ENCODE measurements at regions not wholly inside any gene's neighbourhood (a gene's known extent, or its start where the extent isn't known, plus 50 kb on each side); places are given as distances from the start of the nearest gene placed in this dataset.

DNA sequence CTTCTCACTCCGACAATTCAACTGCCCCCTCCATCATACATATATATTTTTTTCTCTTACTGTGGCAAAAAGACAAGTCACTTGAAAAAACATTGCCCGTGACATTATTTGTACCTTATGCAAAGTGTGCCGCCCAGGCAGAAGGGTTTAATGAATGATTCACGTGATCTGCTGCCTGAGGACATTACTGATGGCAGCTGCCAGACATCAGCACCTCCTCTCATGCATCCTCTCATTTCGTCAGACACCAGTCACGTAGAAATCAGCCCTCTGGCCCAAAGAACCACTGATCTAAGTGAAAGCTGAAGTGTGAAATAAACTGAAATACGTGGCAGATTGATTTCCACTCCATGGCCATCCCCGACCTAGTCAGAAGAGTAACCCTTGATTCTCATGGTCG, 218.8 kb upstream of the PDE10A start:
- Mint-ChIP-seq H3K36me3 (ENCODE audit: insufficient read depth) (no peaks in the 10 kb centered on the region), H3K9me3 (ENCODE audit: low read depth) (peaks cover 6% of the 10 kb centered on the region), H3K4me1 (ENCODE audit: low read depth) (peaks cover 3% of the 10 kb centered on the region), H3K4me3 (ENCODE audit: low read depth) (no peak overlapping the region), H3K27ac (no peak overlapping the region), H3K27me3 (peaks cover 24% of the 10 kb centered on the region)
- TF ChIP-seq, protein P1, sequence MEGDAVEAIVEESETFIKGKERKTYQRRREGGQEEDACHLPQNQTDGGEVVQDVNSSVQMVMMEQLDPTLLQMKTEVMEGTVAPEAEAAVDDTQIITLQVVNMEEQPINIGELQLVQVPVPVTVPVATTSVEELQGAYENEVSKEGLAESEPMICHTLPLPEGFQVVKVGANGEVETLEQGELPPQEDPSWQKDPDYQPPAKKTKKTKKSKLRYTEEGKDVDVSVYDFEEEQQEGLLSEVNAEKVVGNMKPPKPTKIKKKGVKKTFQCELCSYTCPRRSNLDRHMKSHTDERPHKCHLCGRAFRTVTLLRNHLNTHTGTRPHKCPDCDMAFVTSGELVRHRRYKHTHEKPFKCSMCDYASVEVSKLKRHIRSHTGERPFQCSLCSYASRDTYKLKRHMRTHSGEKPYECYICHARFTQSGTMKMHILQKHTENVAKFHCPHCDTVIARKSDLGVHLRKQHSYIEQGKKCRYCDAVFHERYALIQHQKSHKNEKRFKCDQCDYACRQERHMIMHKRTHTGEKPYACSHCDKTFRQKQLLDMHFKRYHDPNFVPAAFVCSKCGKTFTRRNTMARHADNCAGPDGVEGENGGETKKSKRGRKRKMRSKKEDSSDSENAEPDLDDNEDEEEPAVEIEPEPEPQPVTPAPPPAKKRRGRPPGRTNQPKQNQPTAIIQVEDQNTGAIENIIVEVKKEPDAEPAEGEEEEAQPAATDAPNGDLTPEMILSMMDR (IDR thresholded peaks at IDR 0.05; ENCODE audit: unreplicated experiment), result no peak
- DNase-seq (ENCODE audit: low spot score, unreplicated experiment), result no peak

DNA sequence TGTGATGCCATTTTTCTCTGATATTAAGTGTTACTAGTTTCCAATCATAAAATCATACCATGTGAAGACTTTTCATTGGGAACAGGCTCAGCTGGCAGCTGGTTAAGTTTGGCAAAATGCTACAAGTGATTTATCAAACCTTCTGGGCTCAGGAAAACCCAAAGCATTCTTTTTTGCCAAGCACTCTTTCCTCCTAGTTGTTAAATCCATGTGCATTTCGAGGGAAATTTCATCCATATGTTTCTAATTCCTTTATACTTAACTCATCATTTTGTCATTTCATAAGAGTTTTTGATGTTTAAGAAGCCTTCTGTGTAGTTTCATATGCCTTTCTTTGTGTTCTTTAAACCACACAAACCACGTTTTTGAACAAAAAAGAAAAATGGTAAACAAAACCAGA, 217.6 kb upstream of the PDE10A start:
- H3K27me3 Mint-ChIP-seq, result peaks cover 27% of the 10 kb centered on the region
- H3K27ac Mint-ChIP-seq, result no peak overlapping the region
- peaks cover 3% of the 10 kb centered on the region for H3K4me1 Mint-ChIP-seq (ENCODE audit: low read depth)
- no peak overlapping the region for H3K4me3 Mint-ChIP-seq (ENCODE audit: low read depth)
- peaks cover 4% of the 10 kb centered on the region for H3K9me3 Mint-ChIP-seq (ENCODE audit: low read depth)
- no peaks in the 10 kb centered on the region for H3K36me3 Mint-ChIP-seq (ENCODE audit: insufficient read depth)
- TF ChIP-seq, protein P1 (IDR thresholded peaks at IDR 0.05; ENCODE audit: unreplicated experiment), result no peak
- DNase-seq (ENCODE audit: low spot score, unreplicated experiment), result no peak

DNA sequence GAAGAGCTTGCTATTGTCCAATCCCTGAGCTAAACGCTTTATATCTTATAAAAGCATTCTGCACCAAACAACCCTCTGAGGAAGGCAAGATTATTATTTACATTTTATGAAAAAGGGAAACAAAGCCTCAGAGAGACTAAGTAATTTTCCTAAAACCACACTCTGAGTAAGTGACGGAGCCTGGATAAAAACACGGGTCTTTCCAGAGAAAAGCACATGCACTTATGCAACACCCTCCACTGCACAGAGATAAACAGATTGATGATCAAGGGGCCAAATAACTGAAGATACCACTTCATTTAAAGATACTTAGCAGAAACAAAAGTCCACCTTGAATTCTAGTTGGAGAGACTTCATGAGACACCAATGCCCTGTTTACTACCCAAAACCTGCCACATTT, 214.7 kb upstream of the PDE10A start:
- Mint-ChIP-seq H3K27me3 (peaks cover 21% of the 10 kb centered on the region), H3K27ac (no peak overlapping the region), H3K9me3 (ENCODE audit: low read depth) (peaks cover 4% of the 10 kb centered on the region), H3K4me3 (ENCODE audit: low read depth) (no peak overlapping the region), H3K36me3 (ENCODE audit: insufficient read depth) (no peaks in the 10 kb centered on the region), H3K4me1 (ENCODE audit: low read depth) (no peaks in the 10 kb centered on the region)
- DNase-seq (ENCODE audit: low spot score, unreplicated experiment), result no peak
- TF ChIP-seq, protein P1 (IDR thresholded peaks at IDR 0.05; ENCODE audit: unreplicated experiment), result no peak

DNA sequence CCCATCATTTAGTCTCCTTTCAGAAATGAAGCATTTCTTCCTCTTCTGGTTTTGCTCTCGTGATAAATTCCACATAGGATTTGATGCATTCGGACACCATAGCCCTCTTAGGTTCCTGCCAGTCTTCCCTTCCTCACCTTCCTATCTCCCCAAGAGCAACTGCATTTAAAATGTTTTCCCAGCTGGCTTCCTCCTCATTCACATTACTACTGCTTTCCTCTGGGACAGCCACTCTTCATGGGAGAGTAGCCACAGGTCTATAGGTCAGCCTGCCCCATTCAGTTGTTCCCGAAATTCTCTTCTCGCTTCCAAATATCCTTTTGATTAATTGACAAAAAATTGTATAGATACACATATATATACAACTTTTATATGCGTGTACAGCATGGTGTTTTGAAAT, 214.2 kb upstream of the PDE10A start:
- Mint-ChIP-seq H3K4me1 (ENCODE audit: low read depth) (no peaks in the 10 kb centered on the region), H3K4me3 (ENCODE audit: low read depth) (no peak overlapping the region), H3K27me3 (peaks cover 21% of the 10 kb centered on the region), H3K36me3 (ENCODE audit: insufficient read depth) (no peaks in the 10 kb centered on the region), H3K9me3 (ENCODE audit: low read depth) (peaks cover 4% of the 10 kb centered on the region), H3K27ac (no peak overlapping the region)
- DNase-seq (ENCODE audit: low spot score, unreplicated experiment), result no peak
- TF ChIP-seq, protein P1 (IDR thresholded peaks at IDR 0.05; ENCODE audit: unreplicated experiment), result no peak

DNA sequence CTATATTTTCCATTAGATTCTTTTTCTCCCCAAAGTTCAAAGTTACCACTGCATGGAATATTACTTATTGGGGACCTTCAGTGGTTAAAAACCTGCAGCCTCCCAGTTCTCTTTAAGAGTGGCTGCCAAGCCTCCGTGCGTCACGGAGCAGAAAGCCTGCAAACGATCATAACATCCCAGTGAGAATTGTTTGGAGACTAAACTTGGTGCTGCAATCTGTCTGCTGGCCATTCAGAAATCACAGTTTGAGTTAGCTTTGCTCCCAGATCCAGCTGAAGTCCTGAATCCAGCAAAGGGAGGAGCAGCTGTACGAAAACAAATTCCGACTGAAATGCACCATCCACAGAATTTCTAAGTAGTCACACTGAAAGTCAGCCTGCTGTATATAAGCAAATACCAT, 213.5 kb upstream of the PDE10A start:
- Mint-ChIP-seq H3K9me3 (ENCODE audit: low read depth) (peaks cover 4% of the 10 kb centered on the region), H3K36me3 (ENCODE audit: insufficient read depth) (no peaks in the 10 kb centered on the region), H3K4me3 (ENCODE audit: low read depth) (no peak overlapping the region), H3K27ac (no peak overlapping the region), H3K27me3 (peaks cover 23% of the 10 kb centered on the region), H3K4me1 (ENCODE audit: low read depth) (no peaks in the 10 kb centered on the region)
- DNase-seq (ENCODE audit: low spot score, unreplicated experiment), result no peak
- TF ChIP-seq, protein P1 (IDR thresholded peaks at IDR 0.05; ENCODE audit: unreplicated experiment), result no peak
